ENCODE measurements at regions not wholly inside any gene's neighbourhood (a gene's known extent, or its start where the extent isn't known, plus 50 kb on each side); places are given as distances from the start of the nearest gene placed in this dataset.
"Not testable (repeated sequence)": the region's sequence is repeated elsewhere in the genome, so short reads cannot be mapped to it uniquely, and the experiment has no call there.

GRCh38 chr11:21933095-21933494 is 259.8 kb upstream of the ANO5 start:
- no peak for DNase-seq

- DNase-seq, result no peak
Observed at GRCh38 chr11:21944577-21944976, 248.3 kb upstream of the ANO5 start.

- no peak for DNase-seq
Observed at GRCh38 chr11:21948876-21949275, 244.0 kb upstream of the ANO5 start.

GRCh38 chr11:21949763-21950413 is 243.0 kb upstream of the ANO5 start:
- no peak for DNase-seq

- no peak for DNase-seq
Observed at GRCh38 chr11:21963013-21963412, 229.9 kb upstream of the ANO5 start.

- DNase-seq, result no peak
Observed at GRCh38 chr11:21965221-21965620, 227.7 kb upstream of the ANO5 start.

- no peak for DNase-seq
Observed at GRCh38 chr11:21968702-21969101, 224.2 kb upstream of the ANO5 start.

GRCh38 chr11:21969841-21970240 is 223.0 kb upstream of the ANO5 start:
- no peak for DNase-seq

- no peak for DNase-seq
Observed at GRCh38 chr11:21975242-21975641, 217.6 kb upstream of the ANO5 start.

GRCh38 chr11:21976210-21976609 is 216.7 kb upstream of the ANO5 start:
- no peak for DNase-seq

GRCh38 chr11:21983431-21983830 is 209.5 kb upstream of the ANO5 start:
- DNase-seq, result no peak

GRCh38 chr11:21986361-21986760 is 206.5 kb upstream of the ANO5 start:
- no peak for DNase-seq

GRCh38 chr11:21987261-21987660 is 205.6 kb upstream of the ANO5 start:
- no peak for DNase-seq

GRCh38 chr11:21988477-21988876 is 204.4 kb upstream of the ANO5 start:
- no peak for DNase-seq

GRCh38 chr11:22001803-22002202 is 191.1 kb upstream of the ANO5 start:
- DNase-seq, result not testable (repeated sequence)

GRCh38 chr11:22006901-22007300 is 186.0 kb upstream of the ANO5 start:
- no peak for DNase-seq

- no peak for DNase-seq
Observed at GRCh38 chr11:22031791-22032190, 161.1 kb upstream of the ANO5 start.

- DNase-seq, result no peak
Observed at GRCh38 chr11:22037505-22037904, 155.4 kb upstream of the ANO5 start.

GRCh38 chr11:22041039-22041438 is 151.8 kb upstream of the ANO5 start:
- DNase-seq, result no peak

GRCh38 chr11:22042081-22042480 is 150.8 kb upstream of the ANO5 start:
- no peak for DNase-seq

- DNase-seq, result no peak
Observed at GRCh38 chr11:22044126-22044525, 148.8 kb upstream of the ANO5 start.

GRCh38 chr11:22049276-22049675 is 143.6 kb upstream of the ANO5 start:
- DNase-seq, result no peak

- no peak for DNase-seq
Observed at GRCh38 chr11:22065472-22065871, 127.4 kb upstream of the ANO5 start.

GRCh38 chr11:22069844-22070243 is 123.0 kb upstream of the ANO5 start:
- DNase-seq, result no peak

- DNase-seq, result no peak
Observed at GRCh38 chr11:22076271-22076930, 116.5 kb upstream of the ANO5 start.

Measured in femur (tissue), 1 donor.